ENCODE measurements at regions not wholly inside any gene's neighbourhood (a gene's known extent, or its start where the extent isn't known, plus 50 kb on each side); places are given as distances from the start of the nearest gene placed in this dataset.

DNA sequence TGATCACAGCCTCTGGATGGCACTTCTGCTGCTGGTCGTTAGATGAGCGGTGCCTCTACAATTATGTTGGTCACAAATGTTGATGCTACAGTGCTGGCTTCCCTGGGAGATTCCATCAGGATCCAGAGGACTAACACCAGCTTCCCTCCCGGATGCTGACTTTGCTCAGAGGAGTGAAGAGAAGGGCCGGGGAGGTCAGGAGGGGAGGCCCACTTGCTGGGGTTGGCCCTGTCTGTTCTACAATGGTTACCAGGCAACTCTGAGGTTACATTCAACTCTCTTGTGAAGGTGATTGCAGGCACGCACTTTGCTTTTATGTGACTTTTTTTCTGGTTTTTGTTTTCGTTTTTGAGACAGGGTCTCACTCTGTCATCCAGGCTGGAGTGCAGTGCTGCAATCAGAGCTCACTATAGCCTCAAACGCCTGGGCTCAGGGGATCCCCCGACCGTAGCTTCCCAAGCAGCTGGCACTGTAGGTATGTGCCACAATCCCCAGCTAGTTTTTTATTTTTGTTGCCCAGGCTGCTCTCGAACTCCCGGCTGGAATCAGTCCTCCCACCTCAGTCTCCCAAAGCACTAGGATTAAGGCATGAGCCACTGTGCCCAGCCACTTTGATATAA, 112.5 kb downstream of the ADSS2 start:
- DNase-seq (ENCODE audit: extremely low read depth in 1 of 2, low read depth in 1 of 2) = no peak

- no peak for DNase-seq (ENCODE audit: extremely low read depth in 1 of 2, low read depth in 1 of 2)
These were observed 111.9 kb downstream of the ADSS2 start for GRCh38 chr1:244339776-244340175.

DNA sequence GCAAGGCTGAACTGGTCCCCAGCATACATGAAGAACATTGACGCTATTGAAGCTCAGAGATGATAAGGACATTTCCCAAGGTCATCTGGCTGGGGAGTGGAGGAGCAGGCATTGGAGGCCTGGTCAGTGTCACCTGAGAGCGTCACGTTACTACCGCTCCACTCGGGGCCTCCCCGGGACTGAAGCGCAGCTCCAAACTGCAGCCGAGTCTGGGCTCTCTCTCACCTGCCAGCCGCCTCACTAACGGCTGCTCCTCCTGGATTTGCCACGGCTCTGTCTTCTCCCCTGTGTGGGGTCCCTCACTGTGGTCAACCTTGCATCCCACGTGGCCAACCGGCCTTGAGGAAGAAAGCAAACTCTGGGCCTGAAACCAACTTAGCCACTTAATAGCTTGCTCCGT, 111.3 kb downstream of the ADSS2 start:
- DNase-seq (ENCODE audit: extremely low read depth in 1 of 2, low read depth in 1 of 2) = no peak

DNA sequence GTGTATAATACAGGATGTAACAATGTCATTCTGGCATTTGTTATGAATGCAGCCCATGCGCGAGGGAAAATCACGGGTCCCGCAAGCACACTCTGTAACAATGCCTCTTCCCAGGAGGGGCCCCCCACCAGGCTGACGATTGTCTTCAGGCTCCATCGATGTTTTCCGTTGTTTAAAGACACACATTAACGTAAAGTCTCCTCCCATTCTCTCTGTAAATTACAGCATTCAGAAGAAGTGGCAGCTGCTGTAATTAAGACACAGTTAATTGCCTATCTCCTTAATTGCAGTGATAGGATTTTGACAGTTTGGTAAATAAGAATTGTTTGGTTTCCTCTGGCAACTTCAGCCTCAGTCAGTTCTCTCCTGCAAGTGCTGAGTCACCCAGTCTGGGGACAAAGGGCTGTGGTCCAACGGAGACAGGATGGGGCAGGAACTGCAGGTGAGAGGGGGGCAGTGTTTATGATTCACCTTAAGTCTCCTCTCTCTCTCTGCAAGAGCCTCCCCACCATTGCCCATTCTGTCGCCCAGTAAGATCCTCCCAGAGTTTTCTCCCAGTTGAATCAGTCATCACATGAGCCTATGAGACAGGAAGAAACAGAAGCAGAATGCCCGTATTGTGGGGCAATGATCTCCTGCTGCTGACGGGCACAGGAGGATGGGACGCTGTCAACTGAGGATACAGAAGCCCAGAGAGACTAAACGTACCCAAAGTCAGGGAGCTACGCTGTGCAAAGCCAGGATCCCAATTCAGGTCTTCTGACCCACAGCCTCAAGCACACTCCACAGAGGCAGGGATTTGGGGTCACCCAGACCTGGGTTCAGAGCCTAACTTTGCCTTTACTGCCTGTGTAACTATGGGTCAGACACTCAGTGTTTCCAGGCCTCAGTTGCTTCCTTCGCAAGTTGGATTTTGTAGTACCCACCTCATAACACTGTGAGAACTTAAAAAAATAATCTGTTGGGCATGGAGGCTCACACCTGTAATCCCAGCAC, 110.0 kb downstream of the ADSS2 start:
- DNase-seq (ENCODE audit: extremely low read depth in 1 of 2, low read depth in 1 of 2) = no peak

GRCh38 chr1:244344001-244344400, 107.7 kb downstream of the ADSS2 start:
- DNase-seq (ENCODE audit: extremely low read depth in 1 of 2, low read depth in 1 of 2) = no peak

- no peak for DNase-seq (ENCODE audit: extremely low read depth in 1 of 2, low read depth in 1 of 2)
These were observed 104.6 kb downstream of the ADSS2 start for GRCh38 chr1:244346972-244347618.

DNA sequence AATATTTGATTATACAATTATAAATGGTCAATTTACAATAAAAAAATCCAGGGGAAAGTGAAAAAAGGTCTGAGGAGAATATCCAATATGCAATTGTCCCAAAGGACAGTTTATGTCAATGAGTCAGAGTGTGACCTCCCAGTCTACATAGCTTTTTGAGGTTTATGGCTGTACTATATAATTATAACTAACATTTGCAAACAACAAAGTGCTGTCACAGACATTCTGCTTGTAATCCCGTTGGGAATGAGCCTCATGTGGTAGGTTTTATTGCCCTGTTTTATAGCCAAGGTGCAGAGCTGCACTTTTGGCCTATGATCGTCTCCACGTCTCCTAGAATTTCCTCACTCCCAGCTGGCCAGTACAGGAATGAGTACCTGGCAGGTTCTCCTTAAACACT, 103.8 kb downstream of the ADSS2 start:
- DNase-seq (ENCODE audit: extremely low read depth in 1 of 2, low read depth in 1 of 2) = no peak

GRCh38 chr1:244349103-244349531, 102.6 kb downstream of the ADSS2 start:
- no peak for DNase-seq (ENCODE audit: extremely low read depth in 1 of 2, low read depth in 1 of 2)

- DNase-seq (ENCODE audit: extremely low read depth in 1 of 2, low read depth in 1 of 2) = no peak
These were observed 102.1 kb downstream of the ADSS2 start for GRCh38 chr1:244349581-244350001.

DNA sequence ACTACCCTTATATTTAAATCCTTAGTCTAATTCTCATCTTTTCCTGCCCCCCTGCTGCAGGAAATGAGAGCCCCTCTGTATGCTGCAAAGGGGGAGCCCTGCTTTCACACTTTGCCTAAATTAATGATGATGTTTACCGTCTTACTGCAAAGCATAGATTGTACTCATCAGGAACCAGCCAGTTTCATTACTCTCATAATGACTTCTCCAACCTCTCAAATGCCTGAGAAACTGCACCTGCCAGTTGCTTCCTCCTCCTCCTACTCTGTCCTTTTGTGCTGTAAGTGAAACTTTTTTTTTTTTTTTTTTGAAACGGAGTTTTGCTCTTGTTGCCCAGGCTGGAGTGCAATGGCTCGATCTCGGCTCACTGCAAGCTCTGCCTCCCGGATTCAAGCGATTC, 101.7 kb downstream of the ADSS2 start:
- DNase-seq (ENCODE audit: extremely low read depth in 1 of 2, low read depth in 1 of 2) = no peak

- DNase-seq (ENCODE audit: extremely low read depth in 1 of 2, low read depth in 1 of 2) = no peak
These were observed 99.4 kb downstream of the ADSS2 start for GRCh38 chr1:244352156-244352830.

- no peak for DNase-seq (ENCODE audit: extremely low read depth in 1 of 2, low read depth in 1 of 2)
These were observed 98.1 kb downstream of the ADSS2 start for GRCh38 chr1:244353551-244354091.

DNA sequence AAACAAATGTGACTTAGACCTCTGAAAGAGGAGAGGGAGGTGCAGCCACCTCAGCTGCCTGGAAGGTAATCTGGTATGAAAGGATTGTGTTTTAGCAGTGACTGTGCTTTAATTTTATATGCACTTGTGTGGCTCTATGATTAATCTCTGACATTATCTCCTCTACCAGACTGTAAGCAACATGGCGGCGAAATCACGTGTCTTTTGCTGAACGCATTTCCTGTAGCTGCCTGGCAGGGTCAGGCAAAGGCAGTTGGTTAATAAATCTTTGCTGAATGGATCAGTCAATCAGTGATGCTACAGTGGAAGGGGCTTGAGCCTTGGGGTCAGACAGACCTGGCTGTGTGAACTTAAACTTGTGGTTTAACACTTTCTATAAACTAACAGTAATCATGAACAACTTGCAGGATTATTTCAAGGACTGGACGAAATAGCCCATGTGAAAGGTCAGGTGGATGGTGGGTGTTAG, 96.9 kb downstream of the ADSS2 start:
- DNase-seq (ENCODE audit: extremely low read depth in 1 of 2, low read depth in 1 of 2) = no peak

- no peak for DNase-seq (ENCODE audit: extremely low read depth in 1 of 2, low read depth in 1 of 2)
These were observed 95.3 kb downstream of the ADSS2 start for GRCh38 chr1:244356376-244356775.

Data from activated CD8-positive, alpha-beta memory T cell treated with anti-CD3 and anti-CD28 coated beads for 1 hour (primary cell).